ENCODE measurements at regions not wholly inside any gene's neighbourhood (a gene's known extent, or its start where the extent isn't known, plus 50 kb on each side); places are given as distances from the start of the nearest gene placed in this dataset.

- TF ChIP-seq POLR2A (IDR thresholded peaks at IDR 0.05) (no peak), EP300 (IDR thresholded peaks at IDR 0.05) (peak in 1 of 2 donors; percentile 23)
These were observed 124.8 kb downstream of the BDH1 start for GRCh38 chr3:197430934-197431333.
